Transverse colon (tissue), 4 donors: ENCODE measurements at regions not wholly inside any gene's neighbourhood (a gene's known extent, or its start where the extent isn't known, plus 50 kb on each side); places are given as distances from the start of the nearest gene placed in this dataset.

ENCODE experiments used
- POLR2A ChIP-seq: fragments of 450-650 bp; IDR thresholded peaks from one replicate; pipeline ENCODE4 v1.6.1; 2016; ENCODE audit warnings: antibody characterized with exemption, mild to moderate bottlenecking, moderate library complexity
- POLR2AphosphoS5 ChIP-seq, 3 donors: sonication (generic); formaldehyde crosslinking; IDR thresholded peaks; one replicate each; pipeline ENCODE4 v1.6.1; 2016; ENCODE audit warnings: antibody characterized with exemption in 3 of 3
- TF ChIP-seq, protein P1 (sequence below), 5 experiments: fragments of 200-600 bp in 3 of 5; fragments of 450-650 bp in 2 of 5; sonication (generic) in 3 of 5; IDR thresholded peaks; 1 replicate in 2 of 5; 2 replicates in 3 of 5; pipeline ENCODE4 v1.5.1; 2016 to 2017; ENCODE audit warnings: antibody characterized with exemption in 5 of 5, inconsistent platforms in 3 of 5, mild to moderate bottlenecking in 2 of 5, moderate library complexity in 1 of 5

DNA sequence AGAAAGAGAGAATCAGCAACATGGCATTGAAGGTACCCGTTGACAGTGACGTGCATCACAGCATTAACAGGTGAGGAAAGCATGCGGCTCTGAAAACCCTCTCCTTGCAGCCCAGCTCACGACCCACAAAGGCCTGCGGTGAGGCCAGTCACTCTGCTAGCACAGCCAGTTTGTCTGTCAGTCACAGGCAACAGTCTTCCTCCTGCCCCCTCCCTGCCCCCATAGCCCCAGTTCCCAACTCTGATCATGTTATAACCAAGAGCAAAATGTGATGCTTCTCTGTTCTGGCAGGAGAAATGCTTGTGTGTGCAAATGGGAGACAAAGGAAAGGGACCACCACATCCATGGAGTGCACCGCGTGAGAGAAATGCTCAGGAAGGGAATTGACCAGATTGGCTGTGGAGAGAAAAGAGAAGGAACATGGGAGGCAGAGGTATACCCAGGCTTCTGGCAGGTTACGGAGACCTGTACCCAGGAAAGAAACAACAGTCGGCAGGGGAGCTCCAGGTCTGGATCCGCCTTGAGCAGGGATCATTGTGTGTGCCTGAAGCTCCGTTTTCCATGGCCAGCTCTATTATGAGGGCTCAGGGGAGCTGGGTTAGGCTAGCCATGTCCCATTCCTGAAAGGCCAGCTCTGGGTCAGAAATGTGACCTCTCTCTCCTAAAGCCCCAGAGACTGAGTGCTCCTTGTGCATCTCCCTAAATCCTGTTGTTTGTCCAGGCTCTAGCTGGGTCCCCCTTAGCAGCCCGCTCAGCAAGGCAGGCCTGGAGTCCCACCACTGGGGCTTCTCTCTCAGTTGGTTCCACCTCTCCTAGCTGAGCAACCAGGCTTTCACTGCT is 139.7 kb upstream of the MAMLD1 start:
- TF ChIP-seq, protein P1, sequence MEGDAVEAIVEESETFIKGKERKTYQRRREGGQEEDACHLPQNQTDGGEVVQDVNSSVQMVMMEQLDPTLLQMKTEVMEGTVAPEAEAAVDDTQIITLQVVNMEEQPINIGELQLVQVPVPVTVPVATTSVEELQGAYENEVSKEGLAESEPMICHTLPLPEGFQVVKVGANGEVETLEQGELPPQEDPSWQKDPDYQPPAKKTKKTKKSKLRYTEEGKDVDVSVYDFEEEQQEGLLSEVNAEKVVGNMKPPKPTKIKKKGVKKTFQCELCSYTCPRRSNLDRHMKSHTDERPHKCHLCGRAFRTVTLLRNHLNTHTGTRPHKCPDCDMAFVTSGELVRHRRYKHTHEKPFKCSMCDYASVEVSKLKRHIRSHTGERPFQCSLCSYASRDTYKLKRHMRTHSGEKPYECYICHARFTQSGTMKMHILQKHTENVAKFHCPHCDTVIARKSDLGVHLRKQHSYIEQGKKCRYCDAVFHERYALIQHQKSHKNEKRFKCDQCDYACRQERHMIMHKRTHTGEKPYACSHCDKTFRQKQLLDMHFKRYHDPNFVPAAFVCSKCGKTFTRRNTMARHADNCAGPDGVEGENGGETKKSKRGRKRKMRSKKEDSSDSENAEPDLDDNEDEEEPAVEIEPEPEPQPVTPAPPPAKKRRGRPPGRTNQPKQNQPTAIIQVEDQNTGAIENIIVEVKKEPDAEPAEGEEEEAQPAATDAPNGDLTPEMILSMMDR (IDR thresholded peaks at IDR 0.05), result no peak
- TF ChIP-seq POLR2A (no peak), POLR2AphosphoS5 (IDR thresholded peaks at IDR 0.05) (no peak)
